EH (cell line): ENCODE measurements at regions not wholly inside any gene's neighbourhood (a gene's known extent, or its start where the extent isn't known, plus 50 kb on each side); places are given as distances from the start of the nearest gene placed in this dataset.
"Not testable (repeated sequence)": the region's sequence is repeated elsewhere in the genome, so short reads cannot be mapped to it uniquely, and the experiment has no call there.

Source experiments
- DNase-seq: peaks from one replicate; pipeline ENCODE4 v3.0.0-alpha.2; 2015; ENCODE audit warnings: low read depth

DNA sequence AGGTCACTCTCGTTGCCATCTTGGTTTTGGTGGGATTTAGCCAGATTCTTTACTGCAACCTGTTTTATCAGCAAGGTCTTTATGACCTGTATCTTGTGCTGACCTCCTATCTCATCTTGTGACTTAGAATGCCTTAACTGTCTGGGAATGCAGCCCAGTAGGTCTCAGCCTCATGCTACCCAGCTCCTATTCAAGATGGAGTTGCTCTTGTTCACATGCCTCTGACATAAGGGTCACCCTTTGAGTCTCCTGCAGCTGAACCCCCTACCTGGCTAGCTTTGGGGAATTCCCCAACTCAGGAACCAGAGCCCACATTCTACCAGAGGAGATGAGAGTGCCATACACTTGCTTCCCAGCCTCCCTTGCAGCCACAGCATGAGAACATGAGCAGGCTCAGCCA is 123.0 kb upstream of the ARHGEF3 start:
- DNase-seq, result not testable (repeated sequence)

GRCh38 chr3:56923526-56924224 is 121.9 kb upstream of the ARHGEF3 start:
- peak; percentile 18 for DNase-seq

GRCh38 chr3:56921573-56922453 is 120.1 kb upstream of the ARHGEF3 start:
- DNase-seq, result peak; percentile 66

DNA sequence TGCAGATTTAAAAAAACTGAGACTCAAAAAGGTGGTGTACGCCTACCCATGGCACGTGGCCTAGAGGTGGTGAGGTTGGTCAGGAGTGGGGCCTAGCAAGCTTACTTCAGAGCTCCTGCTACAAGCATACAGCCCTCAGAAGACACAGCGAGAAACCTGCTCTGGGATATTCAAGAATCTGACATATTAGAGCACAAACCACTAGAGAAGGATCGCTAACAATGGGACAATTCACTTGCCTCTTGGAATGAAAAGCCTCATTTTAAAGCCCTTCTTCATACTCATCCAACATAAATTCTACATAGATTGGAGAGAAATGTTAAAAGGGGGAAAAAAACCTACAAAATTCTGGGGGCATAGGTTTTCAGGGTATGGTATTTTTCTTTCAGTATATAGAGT is 118.0 kb upstream of the ARHGEF3 start:
- DNase-seq, result no peak

GRCh38 chr3:56919137-56919796 is 117.5 kb upstream of the ARHGEF3 start:
- DNase-seq, result no peak

DNA sequence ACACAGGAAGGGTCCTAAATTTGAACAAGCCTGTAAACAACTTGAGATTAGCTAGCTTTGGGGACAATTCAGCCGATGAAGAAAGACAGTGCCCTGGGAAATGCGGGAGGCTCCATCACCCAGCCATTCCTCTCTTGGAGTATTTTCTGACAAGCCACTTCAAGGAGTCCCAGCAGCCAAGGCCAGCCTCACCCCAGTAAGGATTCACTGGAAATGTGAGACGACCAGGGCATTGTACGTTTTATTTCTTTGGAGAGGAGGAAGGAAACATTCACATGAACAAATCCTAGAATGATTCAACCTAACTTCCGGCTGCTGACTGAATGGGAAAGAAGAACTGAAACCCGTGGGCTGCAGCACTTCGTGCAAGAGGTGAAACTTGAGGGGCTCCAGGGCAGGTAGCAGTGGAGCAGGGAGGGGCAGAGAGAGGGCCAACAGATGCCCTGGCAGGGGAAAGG is 116.4 kb upstream of the ARHGEF3 start:
- no peak for DNase-seq

DNA sequence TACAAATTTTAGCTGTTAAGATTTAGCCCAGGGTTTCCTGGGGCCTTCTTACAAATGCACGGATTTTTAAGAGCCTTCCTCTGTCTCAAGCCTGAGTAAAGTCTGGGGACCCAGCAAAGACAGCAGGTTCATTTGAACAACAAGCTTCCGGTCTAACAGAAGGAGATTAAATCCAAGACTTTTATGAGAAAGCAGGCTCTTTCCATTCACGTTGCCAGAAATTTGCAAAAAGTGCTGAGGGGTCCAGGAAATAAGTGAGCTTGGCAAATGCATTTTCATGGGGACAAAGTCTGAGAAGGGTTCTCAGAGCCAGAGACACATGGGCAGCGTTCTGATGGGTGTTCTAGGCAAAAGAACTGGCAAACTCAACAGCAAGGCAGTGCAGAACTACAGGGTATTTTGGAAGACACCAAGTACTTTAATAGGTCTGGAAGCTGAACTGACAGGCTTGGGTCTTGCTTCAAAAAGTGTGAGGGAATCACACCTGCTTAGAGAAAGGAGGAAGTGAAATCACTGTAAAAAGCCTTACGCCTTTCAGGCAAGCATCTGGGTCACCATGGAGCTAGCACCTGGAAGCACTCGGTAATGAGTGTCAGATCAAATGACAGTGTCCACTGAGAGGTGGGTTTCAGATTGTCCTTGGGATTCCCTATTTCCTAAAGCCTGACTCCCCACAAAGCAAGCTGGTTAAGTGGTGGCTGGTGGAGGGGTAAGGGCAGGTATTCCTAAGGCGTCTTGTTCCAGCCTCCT is 115.8 kb upstream of the ARHGEF3 start:
- DNase-seq, result no peak

DNA sequence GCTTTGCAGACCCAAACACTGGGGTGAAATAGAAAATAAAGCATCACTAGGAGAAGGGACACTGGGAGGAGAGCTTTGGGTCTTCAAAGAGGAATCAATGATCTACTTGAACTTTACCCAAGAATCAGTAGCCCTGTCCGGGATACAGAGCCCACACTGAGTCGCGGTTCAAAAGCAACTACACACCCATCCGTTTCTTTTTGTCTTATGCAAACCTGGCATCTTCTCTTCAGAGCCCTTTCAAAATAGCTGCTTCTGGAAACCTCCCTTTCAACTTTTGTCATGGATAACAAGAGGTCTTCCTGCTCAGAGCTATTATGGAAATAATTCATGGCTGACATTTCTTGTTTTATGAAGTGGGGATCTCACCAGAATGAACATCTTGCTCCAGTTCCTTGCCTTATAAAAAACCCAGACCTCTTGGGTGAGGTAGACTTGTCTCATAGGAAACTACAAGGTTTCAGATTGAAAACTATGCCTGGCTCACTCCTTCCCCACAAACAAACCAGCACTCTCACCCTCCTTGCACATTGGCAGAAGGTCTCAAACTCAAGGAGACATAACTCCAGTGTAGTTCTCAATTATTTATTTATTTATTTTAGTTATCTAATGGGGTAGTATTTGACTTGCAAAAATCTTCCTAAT is 115.1 kb upstream of the ARHGEF3 start:
- no peak for DNase-seq

GRCh38 chr3:56915966-56916586 is 114.3 kb upstream of the ARHGEF3 start:
- no peak for DNase-seq

GRCh38 chr3:56914646-56915045 is 112.9 kb upstream of the ARHGEF3 start:
- no peak for DNase-seq

GRCh38 chr3:56911363-56911762 is 109.6 kb upstream of the ARHGEF3 start:
- no peak for DNase-seq

GRCh38 chr3:56909349-56909748 is 107.6 kb upstream of the ARHGEF3 start:
- DNase-seq, result no peak

GRCh38 chr3:56908004-56908403 is 106.3 kb upstream of the ARHGEF3 start:
- DNase-seq, result no peak

DNA sequence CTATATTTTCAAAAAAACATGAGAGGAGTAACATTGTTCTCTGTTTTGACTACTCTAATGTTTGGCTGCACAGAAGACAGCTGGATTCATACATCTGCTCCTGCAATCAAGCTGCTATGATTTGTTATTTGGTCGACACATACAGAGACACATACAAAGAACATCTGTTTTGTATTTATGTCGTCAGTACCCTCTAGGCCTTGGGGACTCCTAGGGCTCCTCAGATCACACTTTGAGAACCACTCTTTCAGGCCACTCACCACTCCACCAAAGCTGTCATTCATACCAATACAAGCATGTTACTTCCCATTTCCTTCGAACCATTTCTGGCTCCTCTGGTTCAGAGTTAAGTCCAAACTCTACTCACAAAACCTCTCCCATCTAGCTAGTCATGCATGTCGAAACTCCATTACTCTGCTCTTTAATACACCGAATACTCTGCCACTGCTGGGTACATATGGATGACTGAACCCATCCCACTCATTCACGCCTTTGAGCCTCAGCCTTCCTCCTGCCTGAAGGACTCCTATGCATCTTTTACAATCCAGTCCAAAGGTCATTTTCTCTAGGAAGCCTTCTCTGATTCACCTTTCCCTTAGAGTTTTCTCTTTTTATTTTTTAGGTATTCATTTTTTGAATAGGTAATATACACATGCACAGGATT is 102.9 kb upstream of the ARHGEF3 start:
- DNase-seq, result no peak

- peak; percentile 44 for DNase-seq
Observed at GRCh38 chr3:56903231-56903782, 101.6 kb upstream of the ARHGEF3 start.

- no peak for DNase-seq
Observed at GRCh38 chr3:56902468-56903160, 100.9 kb upstream of the ARHGEF3 start.

DNA sequence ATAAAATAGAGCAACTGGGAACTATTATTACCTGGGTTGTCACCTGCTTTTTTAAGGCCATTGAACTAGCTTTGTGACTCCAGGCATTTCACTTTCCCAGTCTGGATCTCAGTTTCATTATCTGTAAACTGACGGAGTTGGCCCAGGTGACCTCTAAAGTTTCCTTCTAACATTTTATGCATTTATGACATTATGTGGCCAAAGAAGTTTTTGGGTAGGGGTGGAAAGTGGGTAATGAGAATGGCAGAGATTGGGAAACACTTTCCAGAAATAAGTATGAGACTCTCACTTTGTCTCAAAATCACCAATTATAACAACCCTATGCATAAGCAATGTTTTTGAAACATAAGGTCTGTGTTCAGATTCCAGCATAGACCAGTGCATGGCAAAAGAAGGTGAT is 99.1 kb upstream of the ARHGEF3 start:
- DNase-seq, result no peak

GRCh38 chr3:56899851-56900250 is 98.1 kb upstream of the ARHGEF3 start:
- DNase-seq, result no peak

- no peak for DNase-seq
Observed at GRCh38 chr3:56899078-56899477, 97.3 kb upstream of the ARHGEF3 start.

GRCh38 chr3:56896357-56896756 is 94.6 kb upstream of the ARHGEF3 start:
- no peak for DNase-seq
